A673 (cell line): ENCODE measurements at regions not wholly inside any gene's neighbourhood (a gene's known extent, or its start where the extent isn't known, plus 50 kb on each side); places are given as distances from the start of the nearest gene placed in this dataset.

Experiments
- BruUV-seq: library from RNA; stranded (reverse); fragments of 400-500 nt; replicated peaks from 2 replicates; lab custom pipeline; 2021; lab: Mats Ljungman, UMichigan
- CTCF ChIA-PET: fragments of 300-600 bp; sonication (Branson Sonifier 250); formaldehyde crosslinking; loops from one replicate; lab custom pipeline; 2022; ENCODE audit warnings: antibody characterized with exemption; lab: Charles Lee
- POLR2A ChIA-PET: fragments of 300-600 bp; sonication (Branson Sonifier 250); formaldehyde crosslinking; loops from one replicate; lab custom pipeline; 2022; ENCODE audit warnings: antibody characterized with exemption; ENCODE audit not compliant: low non-redundant PET; lab: Charles Lee
- DNase-seq: peaks from one replicate; pipeline ENCODE4 v3.0.0-alpha.2; 2015; ENCODE audit warnings: low spot score
- H3K27ac ChIP-seq: fragments of 200-600 bp; sonication (generic); 2 replicates; pipeline ENCODE4 v1.5.1; 2016; ENCODE audit warnings: mixed run types, low read depth, mild to moderate bottlenecking, mixed read lengths, antibody characterized with exemption, low read length; ENCODE audit not compliant: poor library complexity, severe bottlenecking
- H3K27me3 ChIP-seq: fragments of 200-600 bp; sonication (generic); replicated peaks from 2 replicates; pipeline ENCODE4 v1.6.1; 2017; ENCODE audit warnings: mixed run types, low read depth, mild to moderate bottlenecking, mixed read lengths, antibody characterized with exemption, low read length; ENCODE audit not compliant: insufficient read depth, poor library complexity
- H3K36me3 ChIP-seq: fragments of 200-600 bp; sonication (generic); 2 replicates; pipeline ENCODE4 v1.6.1; 2016; ENCODE audit warnings: mixed run types, mild to moderate bottlenecking, mixed read lengths, antibody characterized with exemption, low read length; ENCODE audit not compliant: insufficient read depth, poor library complexity, severe bottlenecking
- H3K4me1 ChIP-seq: fragments of 200-600 bp; sonication (generic); 2 replicates; pipeline ENCODE4 v1.6.1; 2017; ENCODE audit warnings: mixed run types, mild to moderate bottlenecking, mixed read lengths, antibody characterized with exemption, low read length; ENCODE audit not compliant: insufficient read depth, poor library complexity, severe bottlenecking
- H3K4me3 ChIP-seq: fragments of 200-600 bp; sonication (generic); 2 replicates; pipeline ENCODE4 v1.5.1; 2016; ENCODE audit warnings: low read depth, mixed run types, mild to moderate bottlenecking, mixed read lengths, low read length; ENCODE audit not compliant: poor library complexity, severe bottlenecking
- H3K9me3 ChIP-seq: fragments of 200-600 bp; sonication (generic); 2 replicates; pipeline ENCODE4 v1.6.1; 2016; ENCODE audit warnings: mixed run types, low read depth, mild to moderate bottlenecking, mixed read lengths, antibody characterized with exemption, low read length; ENCODE audit not compliant: poor library complexity, severe bottlenecking
- CTCF ChIP-seq: fragments of 300-800, 200-600 bp; sonication (generic); conservative IDR thresholded peaks from 2 replicates; pipeline ENCODE4 v1.5.1; 2017; ENCODE audit warnings: low read depth, mild to moderate bottlenecking, antibody characterized with exemption, low read length, moderate library complexity, mixed read lengths
- EZH2 ChIP-seq: fragments of 200-600 bp; sonication (generic); IDR thresholded peaks from 2 replicates; pipeline ENCODE4 v1.6.1; 2017; ENCODE audit warnings: borderline replicate concordance, low read depth, mild to moderate bottlenecking, mixed read lengths, antibody characterized with exemption, low read length; ENCODE audit not compliant: poor library complexity, severe bottlenecking
- intact Hi-C: fragments of 100-400 bp; cut with micrococcal nuclease; formaldehyde crosslinking; loops from one replicate; pipeline ENCODE4 v1.10.0; 2022; ENCODE audit not compliant: unreplicated experiment

GRCh38 chr10:20986049-20986448 lies 88.9 kb upstream of the NEBL start:
- H3K4me3 ChIP-seq: no peak overlapping the region
- DNase-seq: no peak
- intact Hi-C loops: no loop called here
- peaks cover 8% of the 10 kb centered on the region for H3K4me1 ChIP-seq
- TF ChIP-seq EZH2 (no peak), CTCF (no peak)
- no peaks in the 10 kb centered on the region for H3K36me3 ChIP-seq
- H3K27ac ChIP-seq: no peak overlapping the region
- no peaks in the 10 kb centered on the region for H3K9me3 ChIP-seq
- ChIA-PET CTCF (no interaction called here), POLR2A (no interaction called here)
- no TSS peak for BruUV-seq
- H3K27me3 ChIP-seq: no peaks in the 10 kb centered on the region

- Histone ChIP-seq H3K4me3 (no peak overlapping the region), H3K9me3 (no peaks in the 10 kb centered on the region), H3K36me3 (no peaks in the 10 kb centered on the region), H3K27me3 (no peaks in the 10 kb centered on the region), H3K4me1 (no peaks in the 10 kb centered on the region), H3K27ac (no peak overlapping the region)
- intact Hi-C loops: no loop called here
- no peak for DNase-seq
- CTCF ChIA-PET: no interaction called here
- POLR2A ChIA-PET: no interaction called here
- no peak for TF ChIP-seq EZH2
- no peak for TF ChIP-seq CTCF
- no TSS peak for BruUV-seq
Observed at GRCh38 chr10:20984662-20985061, 87.6 kb upstream of the NEBL start.

- CTCF ChIA-PET: no interaction called here
- H3K27ac ChIP-seq: no peak overlapping the region
Observed at GRCh38 chr10:20981419-20981953, 84.4 kb upstream of the NEBL start.

More at GRCh38 chr10:20981419-20981953, 84.4 kb upstream of the NEBL start:
- TF ChIP-seq EZH2: no peak
- no peak for TF ChIP-seq CTCF
- H3K4me3 ChIP-seq: no peak overlapping the region
- POLR2A ChIA-PET: no interaction called here
- no peaks in the 10 kb centered on the region for H3K36me3 ChIP-seq
- intact Hi-C loops: no loop called here
- H3K9me3 ChIP-seq: no peaks in the 10 kb centered on the region
- H3K27me3 ChIP-seq: no peaks in the 10 kb centered on the region
- H3K4me1 ChIP-seq: no peaks in the 10 kb centered on the region
- DNase-seq: no peak
- BruUV-seq: no TSS peak
